ENCODE measurements at regions not wholly inside any gene's neighbourhood (a gene's known extent, or its start where the extent isn't known, plus 50 kb on each side); places are given as distances from the start of the nearest gene placed in this dataset.
"Not testable (repeated sequence)": the region's sequence is repeated elsewhere in the genome, so short reads cannot be mapped to it uniquely, and the experiment has no call there.

DNA sequence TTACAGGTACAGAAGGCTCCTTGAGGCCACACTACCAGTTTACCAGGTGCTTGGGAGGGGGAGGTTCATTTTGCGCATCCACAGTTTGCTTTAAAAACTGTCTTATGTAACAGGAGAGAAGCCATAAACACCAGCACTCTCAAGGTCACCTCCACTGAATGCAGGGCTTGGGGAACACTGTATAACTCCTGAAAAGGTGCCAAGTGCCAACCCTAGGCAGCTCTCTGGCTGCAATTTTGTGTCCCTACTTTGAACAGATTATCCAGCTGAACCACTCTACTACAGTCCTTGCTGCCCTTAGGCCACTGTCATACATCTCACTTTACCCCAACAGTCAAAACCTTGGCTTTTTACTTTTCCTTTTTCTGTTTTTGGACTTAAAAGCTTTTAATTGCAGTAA is 507.9 kb downstream of the SMARCA1 start:
- no peak for ATAC-seq
- no peak for DNase-seq (ENCODE audit: low spot score)
- intact Hi-C loops (cut with DNase I) = no loop called here

DNA sequence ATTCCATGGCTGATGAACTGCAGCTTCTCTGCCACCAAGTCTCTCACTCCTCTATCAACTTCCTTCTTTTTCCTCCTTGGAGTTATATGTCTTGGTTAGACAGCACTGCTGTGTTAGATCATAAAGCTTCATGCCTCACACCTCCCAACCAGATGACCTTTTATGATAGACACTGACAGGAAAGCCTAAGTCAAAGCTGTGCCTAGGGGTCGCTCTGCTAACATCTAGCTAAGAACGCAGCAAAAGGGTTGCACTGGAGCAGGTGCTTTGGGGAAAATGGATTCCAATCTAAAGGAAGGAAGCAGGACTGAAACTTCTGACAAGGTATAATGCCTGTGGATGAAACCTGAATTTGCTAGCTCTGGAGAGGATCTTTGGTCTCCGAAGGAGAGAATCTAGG is 509.7 kb downstream of the SMARCA1 start:
- DNase-seq (ENCODE audit: low spot score) (no peak), ATAC-seq (no peak)
- intact Hi-C loops (cut with DNase I) = no loop called here

DNA sequence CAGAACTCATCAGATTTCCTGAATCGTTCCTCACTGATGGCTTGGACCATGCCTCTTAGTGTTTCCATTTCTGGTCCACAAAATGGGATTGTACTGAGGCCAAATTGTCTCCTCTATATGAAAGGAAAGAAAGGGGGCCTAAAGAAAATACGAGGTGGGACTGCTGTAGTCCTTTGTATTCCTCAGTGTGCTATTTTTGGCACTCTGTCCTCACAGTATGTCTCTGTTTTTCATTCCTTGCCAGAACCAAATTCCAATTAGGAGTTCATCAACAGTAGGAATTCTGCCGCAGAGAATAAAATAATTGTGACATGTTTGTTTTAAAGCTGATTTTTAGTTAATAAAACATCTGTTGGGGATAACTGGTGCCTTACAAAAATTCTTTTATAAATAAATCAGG is 515.7 kb downstream of the SMARCA1 start:
- intact Hi-C loops (cut with DNase I) = no loop called here
- no peak for ATAC-seq

DNA sequence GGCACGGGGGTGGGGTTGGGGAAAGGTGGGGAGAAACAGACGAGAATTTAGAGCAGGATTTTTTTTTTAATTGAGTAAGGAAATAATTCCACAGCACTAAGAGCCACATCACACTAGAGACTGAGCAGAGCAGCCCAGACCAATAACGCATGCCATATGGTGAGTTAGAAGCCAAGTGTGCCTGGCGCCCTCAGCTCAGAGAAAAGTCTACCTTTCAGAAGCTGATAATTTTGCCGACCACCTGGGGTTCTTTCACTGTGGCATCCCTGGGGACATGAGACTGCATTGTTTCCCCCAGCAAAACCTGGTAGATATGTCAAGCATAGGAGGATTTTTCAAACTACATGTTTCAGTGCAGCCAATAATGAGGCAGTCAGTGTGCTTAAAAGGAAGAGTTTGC is 516.8 kb downstream of the SMARCA1 start:
- intact Hi-C loops (cut with DNase I) = no loop called here
- DNase-seq (ENCODE audit: low spot score) (no peak), ATAC-seq (no peak)

More for the DNA sequence above, 515.7 kb downstream of the SMARCA1 start:
- DNase-seq (ENCODE audit: low spot score) = no peak

DNA sequence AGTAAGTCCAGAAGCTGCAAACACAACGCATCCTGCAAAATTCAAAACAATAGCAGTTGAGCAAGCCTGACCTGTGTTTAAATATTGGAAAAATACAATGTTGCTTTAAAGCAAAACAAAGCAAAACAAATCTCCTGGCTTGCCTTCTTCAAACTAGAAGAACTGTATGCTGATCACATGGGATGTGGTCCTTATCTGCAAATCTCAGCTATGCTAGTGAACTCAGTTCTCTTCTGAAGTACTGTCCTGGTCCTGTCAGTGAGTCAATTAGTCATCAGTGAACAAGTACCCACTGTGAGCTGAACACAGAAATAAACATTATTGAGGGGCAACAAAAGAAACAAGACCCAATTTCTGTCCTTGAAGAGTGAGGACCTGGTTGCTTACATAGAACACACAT is 522.5 kb downstream of the SMARCA1 start:
- intact Hi-C loops (cut with DNase I) = no loop called here
- ATAC-seq (no peak), DNase-seq (ENCODE audit: low spot score) (no peak)

DNA sequence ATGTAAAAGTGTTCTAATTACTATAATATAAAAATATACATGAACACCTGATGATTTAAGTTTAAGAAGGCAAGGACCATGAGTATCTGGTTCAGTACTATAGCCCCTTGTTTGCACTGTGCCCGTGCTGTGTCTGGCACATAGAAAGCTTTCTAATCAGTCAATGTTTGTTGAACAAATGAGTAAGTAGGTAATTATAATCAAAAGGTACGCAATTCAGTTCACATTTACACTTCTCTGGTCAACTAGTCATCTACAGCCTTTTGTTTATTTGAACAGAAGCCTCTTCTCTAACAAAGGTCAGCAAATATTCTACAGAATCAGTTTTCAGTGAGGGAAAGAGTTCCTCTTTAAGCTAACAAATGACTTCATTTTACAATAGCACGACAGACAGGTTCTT is 523.3 kb downstream of the SMARCA1 start:
- intact Hi-C loops (cut with DNase I) = no loop called here
- no peak for ATAC-seq
- DNase-seq (ENCODE audit: low spot score) = no peak

DNA sequence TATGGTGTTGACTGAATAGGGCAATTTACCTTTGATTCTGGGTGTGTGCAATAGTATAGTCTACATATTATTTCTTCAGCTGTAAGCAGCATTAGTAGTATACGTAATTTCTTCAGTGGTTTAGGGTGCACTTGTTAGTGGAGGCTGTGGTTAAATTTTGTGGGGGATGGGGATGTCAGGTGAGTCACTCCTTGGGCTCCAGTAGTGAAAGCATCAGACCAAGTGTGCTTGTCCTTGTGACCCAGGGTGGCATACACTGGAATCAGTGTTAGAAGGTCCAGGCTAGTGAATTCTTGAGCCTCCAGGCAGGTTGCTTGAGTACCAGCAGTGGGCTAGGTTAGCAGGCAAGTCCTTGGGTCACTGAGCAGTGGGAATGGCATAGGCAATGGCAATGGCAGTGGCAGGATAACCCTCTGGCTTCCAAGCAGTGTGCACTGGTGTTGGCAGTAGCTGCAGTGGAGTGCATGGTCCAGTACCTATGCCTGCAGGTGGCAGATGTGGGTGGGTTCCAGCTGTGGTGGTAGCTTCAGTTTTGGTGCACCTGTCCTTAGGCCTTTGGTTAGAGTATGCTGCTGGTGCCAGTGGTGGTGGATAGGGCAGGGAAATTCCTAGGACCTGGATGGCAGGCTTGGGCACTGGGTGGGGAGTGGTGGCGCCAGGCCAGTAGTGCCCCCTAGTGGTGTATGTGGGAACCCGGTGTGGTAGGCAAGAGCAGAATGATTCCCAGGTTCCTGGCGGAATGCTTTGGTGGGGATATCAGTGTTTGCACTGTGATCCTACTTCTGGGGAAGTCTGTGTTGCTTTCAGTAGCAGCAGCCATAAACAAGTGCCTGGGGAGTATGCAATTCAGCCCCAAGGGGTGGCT is 531.0 kb downstream of the SMARCA1 start:
- no peak for DNase-seq (ENCODE audit: low spot score)
- intact Hi-C loops (cut with DNase I) = no loop called here
- no peak for ATAC-seq

DNA sequence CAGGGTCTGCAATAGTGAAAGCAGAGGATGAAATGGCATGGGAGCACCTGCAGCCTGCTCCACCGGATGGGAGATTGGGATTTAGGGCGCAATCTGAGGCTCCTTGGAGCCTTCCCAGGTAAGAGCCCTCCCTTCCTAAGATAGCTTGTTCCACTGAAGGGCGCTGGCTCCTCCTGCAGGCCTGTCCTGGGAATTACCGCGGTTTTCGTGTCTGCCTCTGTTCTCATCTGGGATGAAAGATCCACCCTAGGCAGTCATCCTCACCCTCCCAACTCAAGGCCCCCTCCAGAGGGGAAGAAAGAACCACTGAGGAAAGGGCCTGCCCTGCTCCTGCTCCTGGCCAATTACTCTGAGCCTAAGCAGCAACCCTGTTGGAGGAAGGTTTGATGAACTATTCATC is 547.5 kb downstream of the SMARCA1 start:
- intact Hi-C loops (cut with DNase I) = no loop called here
- DNase-seq (ENCODE audit: low spot score) (no peak), ATAC-seq (no peak)

DNA sequence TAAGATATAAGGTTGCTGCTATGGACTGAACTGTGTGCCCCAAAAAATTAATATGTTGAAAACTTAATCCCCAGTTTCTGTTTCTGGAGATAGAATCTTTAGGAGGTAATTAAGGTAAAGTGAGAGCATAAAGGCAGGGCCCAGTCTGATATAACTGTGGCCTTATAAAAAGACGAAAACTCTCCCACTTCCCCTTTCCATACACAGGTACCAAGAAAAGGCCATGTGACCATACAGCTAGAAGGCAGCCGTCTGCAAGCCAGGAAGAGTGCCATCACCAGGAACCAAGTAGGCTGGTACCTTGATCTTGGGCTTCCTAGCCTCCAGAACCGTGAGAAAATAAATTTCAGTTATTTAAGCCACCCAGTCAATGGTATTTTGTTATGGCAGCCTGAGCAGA is 550.3 kb downstream of the SMARCA1 start:
- no peak for DNase-seq (ENCODE audit: low spot score)
- ATAC-seq = no peak
- intact Hi-C loops (cut with DNase I) = no loop called here

DNA sequence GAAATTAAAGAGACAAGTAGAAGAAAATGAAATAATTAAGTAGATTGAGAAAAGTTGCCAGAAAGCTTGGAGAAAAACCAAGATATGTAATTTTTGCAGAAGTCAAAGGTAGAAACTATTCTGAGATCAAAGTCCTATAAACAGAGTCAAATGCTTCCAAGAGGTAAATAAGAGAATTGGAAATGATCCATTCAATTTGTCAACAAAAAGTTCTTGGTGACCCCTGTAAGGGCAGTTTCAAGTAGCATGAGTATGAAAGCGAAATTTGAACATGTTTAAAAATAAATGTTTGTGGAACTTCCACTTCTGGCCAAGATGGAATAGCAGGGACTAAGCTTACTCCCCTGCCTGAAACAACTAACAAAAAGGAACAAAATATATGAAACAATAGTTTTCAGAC is 562.0 kb downstream of the SMARCA1 start:
- no peak for ATAC-seq
- intact Hi-C loops (cut with DNase I) = no loop called here
- DNase-seq (ENCODE audit: low spot score) = no peak

DNA sequence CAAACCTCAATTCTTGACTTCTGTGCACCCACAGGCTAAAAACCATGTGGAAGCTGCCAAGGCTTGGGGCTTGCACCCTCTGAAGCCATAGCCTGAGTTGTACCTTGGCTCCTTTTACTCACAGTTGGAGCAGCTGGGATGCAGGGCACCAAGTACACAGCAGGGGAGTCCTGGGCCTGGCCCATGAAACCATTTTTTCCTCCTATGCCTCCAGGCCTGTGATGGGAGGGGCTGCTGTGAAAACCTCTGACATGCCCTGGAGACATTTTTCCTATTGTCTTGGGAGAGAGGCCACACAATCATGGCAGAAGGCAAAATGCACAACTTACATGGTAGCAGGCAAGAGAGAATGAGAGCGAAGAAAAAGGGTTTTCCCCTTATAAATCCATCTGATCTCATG is 568.6 kb downstream of the SMARCA1 start:
- ATAC-seq; intact Hi-C loops (cut with DNase I); DNase-seq (ENCODE audit: low spot score): not testable (repeated sequence)

DNA sequence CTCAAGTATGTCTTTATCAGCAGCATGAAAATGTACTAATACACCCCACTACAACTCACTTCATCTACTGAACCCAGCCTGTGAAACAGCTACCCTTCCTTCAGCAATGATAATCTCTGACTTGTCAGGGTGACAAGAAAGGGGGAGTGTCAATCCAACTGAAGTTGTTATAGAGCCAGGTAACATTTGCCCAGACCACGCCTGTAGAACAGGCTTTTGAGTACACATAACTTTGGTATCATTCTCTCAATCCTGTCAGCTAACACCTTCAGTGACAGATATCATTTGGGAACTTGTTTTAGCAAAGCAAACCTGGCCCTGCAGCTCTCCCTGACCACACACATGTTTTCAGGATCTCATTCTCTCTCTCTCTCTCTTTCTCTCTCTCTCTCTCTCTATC is 592.2 kb downstream of the SMARCA1 start:
- intact Hi-C loops (cut with DNase I) = no loop called here
- ATAC-seq = no peak
- DNase-seq (ENCODE audit: low spot score) = no peak

DNA sequence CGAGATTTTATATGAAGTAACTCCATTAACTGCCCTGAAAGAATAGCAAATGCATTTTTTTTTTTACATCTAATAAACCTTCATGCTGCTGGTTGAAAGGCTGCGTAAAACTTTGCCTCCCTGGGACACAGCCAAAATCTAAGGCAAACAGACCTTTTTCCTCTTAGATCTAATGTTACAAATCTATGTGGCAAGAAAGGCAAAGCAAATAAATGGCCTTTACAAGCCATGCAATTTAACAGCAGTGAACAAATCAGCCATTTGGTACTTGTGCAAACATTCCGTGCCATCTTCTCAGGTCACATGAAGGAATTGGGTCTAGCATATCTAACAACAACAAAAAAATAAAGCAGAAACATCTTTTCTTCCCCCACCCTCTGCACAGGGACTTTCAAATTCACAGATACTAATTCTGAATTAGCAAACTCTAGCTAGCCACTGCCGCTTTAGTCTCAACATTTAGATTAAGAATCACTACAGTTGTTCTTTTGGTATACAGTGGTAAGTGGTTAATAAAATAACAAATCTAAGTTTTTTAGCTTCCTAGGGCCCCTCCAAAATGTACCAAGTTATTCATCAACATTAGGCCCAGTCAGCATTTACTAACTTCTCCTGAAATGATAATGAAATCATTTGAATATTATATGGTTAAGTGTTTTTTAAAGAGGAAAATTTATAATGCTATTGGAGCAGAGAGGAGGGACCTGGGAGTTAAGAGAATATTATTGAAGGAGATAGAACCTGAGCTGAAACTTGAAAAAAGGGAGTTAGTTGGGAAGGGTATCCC is 593.8 kb downstream of the SMARCA1 start:
- ATAC-seq (no peak), DNase-seq (ENCODE audit: low spot score) (no peak)
- intact Hi-C loops (cut with DNase I) = no loop called here

DNA sequence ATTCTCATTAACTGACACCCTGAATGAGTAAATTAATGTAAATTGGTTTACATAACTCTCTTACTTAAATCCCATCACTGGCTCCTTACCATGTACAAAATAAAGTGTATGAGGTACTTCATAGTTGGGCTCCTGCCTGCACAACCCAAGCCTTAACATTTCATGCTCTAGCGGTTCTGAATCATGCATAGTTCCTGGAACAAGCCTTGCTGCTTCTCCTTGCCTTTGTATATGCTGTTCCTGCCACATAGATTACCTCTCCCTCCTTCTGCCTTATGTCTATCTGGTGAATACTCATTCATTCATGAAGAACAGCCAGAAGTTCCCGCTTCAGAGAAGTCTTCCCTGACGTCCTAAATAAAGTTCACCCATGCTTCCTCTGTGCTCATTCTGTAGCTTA is 594.7 kb downstream of the SMARCA1 start:
- intact Hi-C loops (cut with DNase I) = no loop called here
- DNase-seq (ENCODE audit: low spot score) (no peak), ATAC-seq (no peak)

DNA sequence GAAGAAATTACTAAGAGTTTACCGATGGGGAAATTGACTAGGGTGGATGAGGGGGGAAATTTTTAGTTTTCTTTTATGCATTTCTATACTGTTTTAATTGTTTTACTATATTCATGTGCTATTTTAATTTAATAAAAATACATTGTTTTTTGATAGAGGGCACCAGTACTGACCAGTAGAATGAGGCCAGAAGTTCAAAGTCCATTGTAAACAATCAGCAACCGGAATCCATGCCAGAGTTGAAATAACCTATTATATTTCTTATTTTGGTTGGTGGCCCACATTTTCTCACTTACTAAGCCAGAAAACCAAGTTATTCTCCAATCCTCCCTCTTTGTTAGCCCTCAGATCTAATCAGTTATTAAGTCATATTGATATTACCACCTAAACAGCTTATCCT is 595.9 kb downstream of the SMARCA1 start:
- intact Hi-C loops (cut with DNase I) = no loop called here
- no peak for ATAC-seq
- no peak for DNase-seq (ENCODE audit: low spot score)

DNA sequence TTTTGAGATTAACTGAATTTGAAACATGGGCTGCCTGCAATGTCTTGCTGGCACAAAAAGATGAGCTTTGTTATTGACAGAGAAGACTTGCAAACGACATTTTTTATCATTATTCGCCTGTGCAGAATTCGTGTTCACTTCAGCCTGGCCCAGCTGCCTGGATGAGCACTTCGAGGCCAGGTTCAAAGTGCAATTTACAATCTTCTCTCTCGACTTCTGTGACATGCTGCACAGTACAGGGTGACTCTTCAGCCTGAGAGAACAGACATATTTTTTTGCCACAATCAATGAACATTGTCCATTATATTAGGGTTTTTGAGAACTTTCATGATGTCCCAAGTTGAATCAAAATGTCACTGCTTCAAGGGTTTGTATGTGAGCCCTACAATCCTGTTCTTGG is 616.5 kb downstream of the SMARCA1 start:
- intact Hi-C loops (cut with DNase I) = no loop called here
- no peak for DNase-seq (ENCODE audit: low spot score)
- no peak for ATAC-seq

DNA sequence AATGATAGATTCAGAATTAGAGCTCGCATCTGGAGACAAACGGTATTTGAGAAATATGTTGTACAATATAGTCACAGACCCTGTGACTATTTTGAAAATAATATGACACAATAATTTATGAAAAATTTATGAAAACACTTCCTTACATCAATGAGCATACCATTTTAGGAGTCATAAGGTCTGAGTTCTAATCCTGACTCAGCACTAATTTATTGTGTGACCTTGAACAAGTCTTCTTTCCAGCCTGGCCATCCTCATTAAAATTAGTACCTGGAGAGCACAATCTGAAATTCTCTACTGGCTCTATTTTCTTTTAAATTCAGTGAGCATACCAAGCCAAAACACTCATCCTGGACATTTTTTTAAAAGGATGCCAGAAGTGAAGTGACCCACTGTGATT is 622.3 kb downstream of the SMARCA1 start:
- DNase-seq (ENCODE audit: low spot score) (no peak), ATAC-seq (no peak)
- intact Hi-C loops (cut with DNase I) = no loop called here

DNA sequence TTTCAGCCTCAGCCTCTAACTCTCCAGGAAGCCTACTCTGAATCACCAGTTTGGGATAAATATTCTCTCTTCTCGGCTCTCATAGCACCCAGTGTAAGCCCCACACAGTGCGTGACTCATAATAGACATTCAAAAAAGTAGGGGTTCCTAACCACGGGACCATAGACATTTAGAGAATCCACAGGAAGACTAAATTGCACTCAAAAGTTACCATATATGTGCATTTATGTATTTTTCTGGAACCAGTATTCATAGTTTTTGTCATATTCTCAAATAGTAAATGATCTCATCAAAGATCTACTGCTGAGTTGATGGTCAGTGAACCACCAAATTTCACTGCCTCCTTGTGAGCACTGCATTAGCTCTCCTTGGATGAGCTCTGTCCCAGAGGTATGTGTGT is 625.7 kb downstream of the SMARCA1 start:
- intact Hi-C loops (cut with DNase I) = no loop called here
- no peak for ATAC-seq

DNA sequence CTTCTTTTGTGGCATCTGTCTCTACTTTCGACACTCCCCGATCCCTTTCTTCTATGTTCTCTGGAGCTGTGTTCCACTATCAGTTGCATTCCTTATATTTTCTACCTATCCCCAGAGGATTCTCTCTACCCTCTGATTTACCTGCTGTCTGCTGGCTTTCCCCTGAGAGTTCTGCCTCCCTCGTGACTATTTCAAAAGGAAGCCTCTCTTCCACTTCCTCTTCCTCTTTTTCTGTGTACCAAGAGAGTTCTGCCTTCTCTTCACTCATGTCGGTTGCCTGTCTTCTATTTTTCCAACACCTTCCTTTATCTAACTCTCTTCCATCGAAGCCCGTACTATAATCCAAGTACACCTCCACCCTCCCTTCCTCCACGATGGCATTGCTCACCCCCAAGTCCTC is 631.7 kb downstream of the SMARCA1 start:
- no peak for DNase-seq (ENCODE audit: low spot score)
- intact Hi-C loops (cut with DNase I) = no loop called here
- no peak for ATAC-seq

More for the DNA sequence above, 625.7 kb downstream of the SMARCA1 start:
- no peak for DNase-seq (ENCODE audit: low spot score)

DNA sequence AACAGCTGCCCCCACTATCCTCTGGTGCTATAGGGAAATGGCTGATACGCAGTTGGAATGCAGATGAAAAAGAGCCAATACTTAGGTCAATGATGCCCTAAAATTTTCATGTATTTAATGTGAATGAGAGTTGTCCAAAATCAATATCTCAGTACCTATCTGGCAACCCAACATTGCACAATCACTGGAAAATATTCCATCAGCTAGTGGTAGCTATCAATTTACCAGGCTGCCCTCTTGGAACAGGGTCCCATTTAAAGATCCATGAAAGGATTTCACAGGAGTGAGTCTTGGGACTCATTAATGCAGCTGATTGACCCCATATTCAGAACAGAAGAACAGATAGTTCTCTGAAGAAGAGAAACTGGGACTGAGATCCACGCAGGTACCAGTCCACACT is 638.9 kb downstream of the SMARCA1 start:
- ATAC-seq = no peak
- DNase-seq (ENCODE audit: low spot score) = no peak
- intact Hi-C loops (cut with DNase I) = no loop called here

DNA sequence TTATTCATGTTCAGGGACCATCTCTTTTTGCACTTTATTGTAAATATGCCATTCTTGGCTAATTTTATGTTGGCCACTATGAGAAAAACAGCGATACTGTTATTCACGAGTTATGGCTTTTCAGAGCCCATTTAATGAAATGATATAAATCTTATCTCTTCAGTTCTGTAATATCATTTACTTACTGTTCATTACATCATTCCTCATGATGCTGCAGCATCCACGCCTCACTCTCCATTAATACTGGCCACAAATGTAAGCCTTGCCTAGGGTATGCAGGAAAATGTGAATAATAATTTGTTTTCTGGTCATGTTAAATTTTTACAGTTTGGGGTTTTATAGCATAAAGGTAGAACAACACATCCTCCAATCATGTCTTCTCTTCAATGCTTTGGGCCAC is 639.6 kb downstream of the SMARCA1 start:
- ATAC-seq = no peak
- intact Hi-C loops (cut with DNase I) = no loop called here
- no peak for DNase-seq (ENCODE audit: low spot score)
